SH-SY5Y (cell line): ENCODE measurements at regions not wholly inside any gene's neighbourhood (a gene's known extent, or its start where the extent isn't known, plus 50 kb on each side); places are given as distances from the start of the nearest gene placed in this dataset.

Experiments used
- GATA2 ChIP-seq: IDR thresholded peaks from 2 replicates; pipeline ENCODE4 v1.6.1; 2011; ENCODE audit warnings: mild to moderate bottlenecking, low read depth, low read length
- GATA3 ChIP-seq: IDR thresholded peaks from 2 replicates; pipeline ENCODE4 v1.6.1; 2011; ENCODE audit warnings: low read depth, mild to moderate bottlenecking, low read length, moderate library complexity

GRCh38 chr14:94926176-94926575, 156.3 kb upstream of the GSC start:
- TF ChIP-seq GATA2 (no peak), GATA3 (no peak)
